DND-41 (cell line): ENCODE measurements at regions not wholly inside any gene's neighbourhood (a gene's known extent, or its start where the extent isn't known, plus 50 kb on each side); places are given as distances from the start of the nearest gene placed in this dataset.

Experiments used
- ATAC-seq: fragments of 200-7000 bp; cut with Tn5 transposase; 3 replicates; pipeline ENCODE4 v1.9.1; 2021; ENCODE audit warnings: low read depth; ENCODE audit not compliant: insufficient read depth
- DNase-seq: peaks from one replicate; pipeline ENCODE4 v3.0.0-alpha.2; 2020
- H2AFZ ChIP-seq: 2 replicates; pipeline ENCODE4 v1.6.0; 2012; ENCODE audit warnings: low read depth, low read length
- H3K27ac ChIP-seq: 2 replicates; pipeline ENCODE4 v1.5.1; 2012; ENCODE audit warnings: low read length, inconsistent platforms
- H3K27me3 ChIP-seq: fragments of 200-600 bp; sonication (generic); 2 replicates; pipeline ENCODE4 v1.6.0; 2012; ENCODE audit warnings: low read length, mild to moderate bottlenecking, inconsistent platforms; ENCODE audit not compliant: insufficient read depth, poor library complexity
- H3K36me3 ChIP-seq: 2 replicates; pipeline ENCODE4 v1.5.1; 2012; ENCODE audit warnings: low read length, inconsistent platforms; ENCODE audit not compliant: insufficient read depth
- H3K4me1 ChIP-seq: 2 replicates; pipeline ENCODE4 v1.5.1; 2012; ENCODE audit warnings: mild to moderate bottlenecking, low read length; ENCODE audit not compliant: insufficient read depth
- H3K4me2 ChIP-seq: 2 replicates; pipeline ENCODE4 v1.6.0; 2012; ENCODE audit warnings: mild to moderate bottlenecking, moderate library complexity, low read length, inconsistent platforms; ENCODE audit not compliant: insufficient read depth
- H3K4me3 ChIP-seq, 2 experiments: fragments of 200-600 bp in 1 of 2; shearing (Covaris generic) in 1 of 2; 2 replicates each; pipeline ENCODE4 v1.5.1; 2012 to 2016; ENCODE audit warnings: inconsistent platforms in 2 of 2, low read length in 2 of 2, mild to moderate bottlenecking in 2 of 2, low read depth in 1 of 2, moderate library complexity in 1 of 2
- H3K79me2 ChIP-seq: 2 replicates; pipeline ENCODE4 v1.6.0; 2012; ENCODE audit warnings: low read length, inconsistent platforms; ENCODE audit not compliant: insufficient read depth
- H3K9ac ChIP-seq: 2 replicates; pipeline ENCODE4 v1.6.0; 2012; ENCODE audit warnings: low read depth, mild to moderate bottlenecking, inconsistent platforms, low read length, moderate library complexity
- H3K9me3 ChIP-seq: 2 replicates; pipeline ENCODE4 v1.5.1; 2012; ENCODE audit warnings: low read length, moderate library complexity, mild to moderate bottlenecking, inconsistent platforms; ENCODE audit not compliant: insufficient read depth, severe bottlenecking
- H4K20me1 ChIP-seq: 2 replicates; pipeline ENCODE4 v1.6.0; 2012; ENCODE audit warnings: low read length; ENCODE audit not compliant: insufficient read depth
- CTCF ChIP-seq: IDR thresholded peaks from 2 replicates; pipeline ENCODE4 v1.5.1; 2012; ENCODE audit warnings: borderline replicate concordance, low read length, moderate library complexity, mild to moderate bottlenecking; ENCODE audit not compliant: poor library complexity, severe bottlenecking; ENCODE audit errors: extremely low read depth
- EZH2 ChIP-seq: IDR thresholded peaks from 3 replicates; pipeline ENCODE4 v1.6.1; 2012; ENCODE audit warnings: borderline replicate concordance, low read depth, mild to moderate bottlenecking, moderate library complexity, low read length, inconsistent platforms; ENCODE audit not compliant: severe bottlenecking

GRCh38 chr2:126200538-126200937 is 455.4 kb upstream of the GYPC start:
- Histone ChIP-seq H3K4me3 (no peak overlapping the region), H3K27ac (no peak overlapping the region), H4K20me1 (no peaks in the 10 kb centered on the region), H2AFZ (no peak overlapping the region), H3K4me1 (no peaks in the 10 kb centered on the region), H3K4me2 (no peak overlapping the region), H3K27me3 (no peaks in the 10 kb centered on the region), H3K79me2 (no peaks in the 10 kb centered on the region), H3K36me3 (no peaks in the 10 kb centered on the region), H3K9me3 (no peaks in the 10 kb centered on the region), H3K9ac (no peak overlapping the region)
- TF ChIP-seq EZH2 (no peak), CTCF (no peak)
- ATAC-seq: no peak
- DNase-seq: no peak

GRCh38 chr2:126208266-126208665 is 447.7 kb upstream of the GYPC start:
- Histone ChIP-seq H3K9ac (no peak overlapping the region), H3K4me1 (no peaks in the 10 kb centered on the region), H3K27ac (no peak overlapping the region), H2AFZ (no peak overlapping the region), H3K4me3 (no peak overlapping the region), H4K20me1 (no peaks in the 10 kb centered on the region), H3K9me3 (no peaks in the 10 kb centered on the region), H3K27me3 (no peaks in the 10 kb centered on the region), H3K36me3 (no peaks in the 10 kb centered on the region), H3K4me2 (no peak overlapping the region), H3K79me2 (no peaks in the 10 kb centered on the region)
- ATAC-seq (no peak), DNase-seq (no peak)
- no peak for TF ChIP-seq EZH2
- TF ChIP-seq CTCF: no peak

DNA sequence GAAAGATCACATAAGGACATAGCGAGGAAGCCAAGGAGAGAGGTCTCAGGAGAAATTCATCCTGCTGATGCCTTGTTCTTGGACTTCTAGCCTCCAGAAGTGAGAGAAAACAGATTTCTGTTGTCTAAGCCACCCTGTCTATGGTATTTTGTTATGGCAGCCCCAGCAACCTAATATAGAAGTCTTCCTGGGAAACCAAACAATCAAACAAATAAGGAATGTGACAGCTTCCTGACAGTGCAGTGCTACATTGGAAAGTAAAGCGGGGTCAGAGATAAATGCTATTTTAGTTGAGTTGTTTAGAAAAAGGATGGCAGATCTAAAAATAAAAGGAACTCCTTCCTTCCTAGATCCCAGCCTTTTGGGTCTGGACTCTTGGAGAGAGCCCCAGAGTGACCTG is 443.2 kb upstream of the GYPC start:
- no peak overlapping the region for H3K4me3 ChIP-seq

More for the DNA sequence above, 443.2 kb upstream of the GYPC start:
- Histone ChIP-seq H3K9ac (no peak overlapping the region), H2AFZ (no peak overlapping the region), H3K36me3 (no peaks in the 10 kb centered on the region), H3K4me2 (no peak overlapping the region), H3K4me1 (no peaks in the 10 kb centered on the region), H4K20me1 (no peaks in the 10 kb centered on the region), H3K79me2 (no peaks in the 10 kb centered on the region), H3K27me3 (no peaks in the 10 kb centered on the region), H3K27ac (no peak overlapping the region), H3K9me3 (no peaks in the 10 kb centered on the region)
- no peak for ATAC-seq
- TF ChIP-seq EZH2 (no peak), CTCF (no peak)
- DNase-seq: no peak
